HCT116 (cell line): ENCODE measurements at regions not wholly inside any gene's neighbourhood (a gene's known extent, or its start where the extent isn't known, plus 50 kb on each side); places are given as distances from the start of the nearest gene placed in this dataset.

Experiments
- ATAC-seq: fragments of 200-7000 bp; cut with Tn5 transposase; 2 replicates; pipeline ENCODE4 v1.9.1; 2020; ENCODE audit warnings: mild to moderate bottlenecking, moderate library complexity
- BruUV-seq: library from RNA; stranded (reverse); fragments of 400-500 nt; replicated peaks from 2 replicates; lab custom pipeline; 2021; lab: Mats Ljungman, UMichigan
- CTCF ChIA-PET: fragments of 300-600 bp; sonication (Branson Sonifier 250); formaldehyde crosslinking; loops from one replicate; lab custom pipeline; 2021; ENCODE audit warnings: antibody characterized with exemption; lab: Charles Lee
- POLR2A ChIA-PET: fragments of 300-600, 350-600 bp; sonication (Branson Sonifier 250); formaldehyde crosslinking; loops from one replicate; lab custom pipeline; 2021; ENCODE audit warnings: antibody characterized with exemption; lab: Charles Lee
- RAD21 ChIA-PET, 2 experiments: fragments of 300-600 bp; sonication (Branson Sonifier 250); formaldehyde crosslinking; loops; one replicate each; lab custom pipeline; 2023; ENCODE audit warnings: low total read pairs in 2 of 2; ENCODE audit not compliant: uncharacterized antibody in 2 of 2, unreplicated experiment in 2 of 2, low non-redundant PET in 1 of 2; lab: Charles Lee
- DNase-seq: peaks from one replicate; pipeline ENCODE4 v3.0.0-alpha.2; 2010; ENCODE audit warnings: low read depth, low spot score
- H2AFZ ChIP-seq: fragments of 200-600 bp; shearing (Covaris generic), sonication (generic); 2 replicates; pipeline ENCODE4 v1.6.1; 2017; ENCODE audit warnings: low read depth, mixed run types, mixed read lengths, antibody characterized with exemption, low read length; ENCODE audit not compliant: poor library complexity, severe bottlenecking
- H3K27ac ChIP-seq: 2 replicates; pipeline ENCODE4 v1.5.1; 2012; ENCODE audit warnings: low read depth, low read length
- H3K27me3 ChIP-seq: fragments of 200-600 bp; sonication (generic); 2 replicates; pipeline ENCODE4 v1.6.1; 2016; ENCODE audit warnings: mixed run types, low read length, mixed read lengths; ENCODE audit not compliant: insufficient read depth
- H3K36me3 ChIP-seq, 2 experiments: fragments of 200-500 bp in 1 of 2; fragments of 200-600 bp in 1 of 2; sonication (Bioruptor generic) in 1 of 2; sonication (generic) in 1 of 2; 2 replicates each; pipeline versions ENCODE4 v1.5.1 to v1.6.1; 2014 to 2016; ENCODE audit warnings: low read length in 2 of 2, inconsistent platforms in 1 of 2, mixed read lengths in 1 of 2, mixed run types in 1 of 2; ENCODE audit not compliant: insufficient read depth in 2 of 2, control insufficient read depth in 1 of 2
- H3K4me1 ChIP-seq, 2 experiments: fragments of 200-600 bp in 1 of 2; sonication (generic) in 1 of 2; 2 replicates each; pipeline versions ENCODE4 v1.5.1 to v1.6.1; 2012 to 2017; ENCODE audit warnings: low read length in 2 of 2, inconsistent platforms in 1 of 2, mild to moderate bottlenecking in 1 of 2, mixed read lengths in 1 of 2, mixed run types in 1 of 2, moderate library complexity in 1 of 2; ENCODE audit not compliant: insufficient read depth in 2 of 2, control insufficient read depth in 1 of 2
- H3K4me2 ChIP-seq: fragments of 200-600 bp; sonication (generic); 2 replicates; pipeline ENCODE4 v1.6.1; 2017; ENCODE audit warnings: mixed run types, low read length, mixed read lengths
- H3K4me3 ChIP-seq, 2 experiments: fragments of 200-600 bp in 1 of 2; sonication (generic) in 1 of 2; replicated peaks in 1 of 2; 2 replicates each; pipeline ENCODE4 v1.5.1; 2011 to 2016; ENCODE audit warnings: low read length in 2 of 2, control low read depth in 1 of 2, low read depth in 1 of 2, mild to moderate bottlenecking in 1 of 2, mixed read lengths in 1 of 2, mixed run types in 1 of 2
- H3K79me2 ChIP-seq: fragments of 200-600 bp; sonication (generic); 2 replicates; pipeline ENCODE4 v1.6.1; 2017; ENCODE audit warnings: mild to moderate bottlenecking, mixed run types, low read length, moderate library complexity, mixed read lengths; ENCODE audit not compliant: insufficient read depth
- H3K9ac ChIP-seq: fragments of 200-600 bp; sonication (generic); 2 replicates; pipeline ENCODE4 v1.6.1; 2016; ENCODE audit warnings: low read length, mixed read lengths
- H3K9me2 ChIP-seq: fragments of 200-600 bp; sonication (generic), shearing (Covaris generic); 2 replicates; pipeline ENCODE4 v1.6.1; 2017; ENCODE audit warnings: mixed run types, mild to moderate bottlenecking, moderate library complexity; ENCODE audit not compliant: insufficient read depth
- H3K9me3 ChIP-seq, 2 experiments: fragments of 200-500 bp in 1 of 2; fragments of 200-600 bp in 1 of 2; sonication (Bioruptor generic) in 1 of 2; sonication (generic) in 1 of 2; 2 replicates each; pipeline ENCODE4 v1.6.1; 2014 to 2017; ENCODE audit warnings: low read length in 2 of 2, mixed read lengths in 2 of 2, inconsistent platforms in 1 of 2, low read depth in 1 of 2, mild to moderate bottlenecking in 1 of 2, mixed run types in 1 of 2, moderate library complexity in 1 of 2; ENCODE audit not compliant: control insufficient read depth in 1 of 2, insufficient read depth in 1 of 2
- H4K20me1 ChIP-seq: fragments of 200-600 bp; sonication (generic), shearing (Covaris generic); 2 replicates; pipeline ENCODE4 v1.6.1; 2017; ENCODE audit warnings: mixed run types, mild to moderate bottlenecking, moderate library complexity; ENCODE audit not compliant: insufficient read depth
- CBX3 ChIP-seq: IDR thresholded peaks from 2 replicates; pipeline ENCODE4 v1.6.1; 2012; ENCODE audit warnings: low read depth
- EGR1 ChIP-seq: IDR thresholded peaks from 2 replicates; pipeline ENCODE4 v1.6.1; 2012; ENCODE audit warnings: low read depth
- ELF1 ChIP-seq: IDR thresholded peaks from 2 replicates; pipeline ENCODE4 v1.6.1; 2012; ENCODE audit warnings: low read depth, borderline replicate concordance
- EZH2 ChIP-seq: fragments of 200-600 bp; sonication (generic); IDR thresholded peaks from 2 replicates; pipeline ENCODE4 v1.6.1; 2017; ENCODE audit warnings: antibody characterized with exemption, mixed run types
- EZH2phosphoT487 ChIP-seq: fragments of 200-600 bp; IDR thresholded peaks from 2 replicates; pipeline ENCODE4 v1.6.1; 2018; ENCODE audit warnings: antibody characterized with exemption, borderline replicate concordance
- FOSL1 ChIP-seq: IDR thresholded peaks from 2 replicates; pipeline ENCODE4 v1.6.1; 2012; ENCODE audit warnings: low read depth
- POLR2A ChIP-seq: IDR thresholded peaks from 2 replicates; pipeline ENCODE4 v1.7.0; 2011; ENCODE audit warnings: borderline replicate concordance; ENCODE audit not compliant: insufficient read depth, insufficient read length; ENCODE audit errors: extremely low read depth
- RAD21 ChIP-seq: IDR thresholded peaks from 2 replicates; pipeline ENCODE4 v1.6.1; 2012; ENCODE audit warnings: low read depth, mild to moderate bottlenecking
- SIN3A ChIP-seq: IDR thresholded peaks from 2 replicates; pipeline ENCODE4 v1.6.1; 2012; ENCODE audit warnings: low read depth
- TCF7L2 ChIP-seq: IDR thresholded peaks from 2 replicates; pipeline ENCODE4 v1.7.0; 2011; ENCODE audit warnings: borderline replicate concordance, inconsistent platforms; ENCODE audit not compliant: insufficient read depth, insufficient read length; ENCODE audit errors: extremely low read depth
- YY1 ChIP-seq: IDR thresholded peaks from 2 replicates; pipeline ENCODE4 v1.6.1; 2011; ENCODE audit warnings: low read length, low read depth, moderate library complexity, mild to moderate bottlenecking; ENCODE audit not compliant: insufficient replicate concordance; ENCODE audit errors: extremely low read depth
- ZNF274 ChIP-seq: fragments of 200-500 bp; sonication (Bioruptor generic); IDR thresholded peaks from 2 replicates; pipeline ENCODE4 v1.6.1; 2014; ENCODE audit warnings: mild to moderate bottlenecking, low read depth, low read length, inconsistent platforms
- intact Hi-C: fragments of 100-400 bp; cut with micrococcal nuclease; formaldehyde crosslinking; loops from 2 replicates; pipeline ENCODE4 v1.10.0; 2022
- TF ChIP-seq, protein P1 (sequence below), 3 experiments: fragments of 200-600 bp in 1 of 3; sonication (generic) in 1 of 3; IDR thresholded peaks in 2 of 3; conservative IDR thresholded peaks in 1 of 3; 2 replicates each; pipeline ENCODE4 v1.5.1; 2012 to 2017; ENCODE audit warnings: low read depth in 2 of 3, low read length in 2 of 3, antibody characterized with exemption in 1 of 3, borderline replicate concordance in 1 of 3, control low read depth in 1 of 3, mild to moderate bottlenecking in 1 of 3, mixed read lengths in 1 of 3, mixed run types in 1 of 3, moderate library complexity in 1 of 3; ENCODE audit not compliant: insufficient read depth in 1 of 3

- no peak for ATAC-seq
- H3K27me3 ChIP-seq: no peaks in the 10 kb centered on the region
- intact Hi-C loops: no loop called here
- no peak overlapping the region for H3K4me3 ChIP-seq
- no peak for TF ChIP-seq YY1
- TF ChIP-seq TCF7L2: no peak
- no peak for TF ChIP-seq SIN3A
- TF ChIP-seq POLR2A: no peak
- TF ChIP-seq CBX3: no peak
- no peak for TF ChIP-seq EZH2phosphoT487
- TF ChIP-seq EGR1: no peak
- no peak for TF ChIP-seq ELF1
- TF ChIP-seq EZH2: no peak
- no peak for TF ChIP-seq RAD21
- no peak for TF ChIP-seq ZNF274
- H3K9me3 ChIP-seq: no peaks in the 10 kb centered on the region
- no peak overlapping the region for H3K4me2 ChIP-seq
- no peaks in the 10 kb centered on the region for H3K9me2 ChIP-seq
- POLR2A ChIA-PET: no interaction called here
- CTCF ChIA-PET: no interaction called here
- H3K9ac ChIP-seq: no peak overlapping the region
- no TSS peak for BruUV-seq
- RAD21 ChIA-PET: no interaction called here
- no peaks in the 10 kb centered on the region for H3K79me2 ChIP-seq
- H3K36me3 ChIP-seq: no peaks in the 10 kb centered on the region
- no peaks in the 10 kb centered on the region for H4K20me1 ChIP-seq
- H2AFZ ChIP-seq: no peak overlapping the region
- no peaks in the 10 kb centered on the region for H3K4me1 ChIP-seq
- DNase-seq: no peak
- no peak overlapping the region for H3K27ac ChIP-seq
Measured at GRCh38 chr7:83306502-83306901, 143.8 kb upstream of the PCLO start.

- CTCF ChIA-PET: no interaction called here
- H3K4me3 ChIP-seq: no peak overlapping the region
- TF ChIP-seq FOSL1: no peak
- no peak for TF ChIP-seq SIN3A
- no peak for TF ChIP-seq ELF1
- TF ChIP-seq, protein P1, sequence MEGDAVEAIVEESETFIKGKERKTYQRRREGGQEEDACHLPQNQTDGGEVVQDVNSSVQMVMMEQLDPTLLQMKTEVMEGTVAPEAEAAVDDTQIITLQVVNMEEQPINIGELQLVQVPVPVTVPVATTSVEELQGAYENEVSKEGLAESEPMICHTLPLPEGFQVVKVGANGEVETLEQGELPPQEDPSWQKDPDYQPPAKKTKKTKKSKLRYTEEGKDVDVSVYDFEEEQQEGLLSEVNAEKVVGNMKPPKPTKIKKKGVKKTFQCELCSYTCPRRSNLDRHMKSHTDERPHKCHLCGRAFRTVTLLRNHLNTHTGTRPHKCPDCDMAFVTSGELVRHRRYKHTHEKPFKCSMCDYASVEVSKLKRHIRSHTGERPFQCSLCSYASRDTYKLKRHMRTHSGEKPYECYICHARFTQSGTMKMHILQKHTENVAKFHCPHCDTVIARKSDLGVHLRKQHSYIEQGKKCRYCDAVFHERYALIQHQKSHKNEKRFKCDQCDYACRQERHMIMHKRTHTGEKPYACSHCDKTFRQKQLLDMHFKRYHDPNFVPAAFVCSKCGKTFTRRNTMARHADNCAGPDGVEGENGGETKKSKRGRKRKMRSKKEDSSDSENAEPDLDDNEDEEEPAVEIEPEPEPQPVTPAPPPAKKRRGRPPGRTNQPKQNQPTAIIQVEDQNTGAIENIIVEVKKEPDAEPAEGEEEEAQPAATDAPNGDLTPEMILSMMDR (IDR thresholded peaks at IDR 0.05 in 2 of 3, conservative IDR thresholded peaks at IDR 0.05 in 1 of 3; ENCODE audit: borderline replicate concordance in 1 of 3, insufficient read depth in 1 of 3, low read depth in 2 of 3, low read length in 2 of 3): no peak
- H3K4me2 ChIP-seq: no peak overlapping the region
- ATAC-seq: no peak
- DNase-seq: no peak
- no peaks in the 10 kb centered on the region for H3K9me2 ChIP-seq
- no peak overlapping the region for H3K27ac ChIP-seq
- H3K4me1 ChIP-seq: no peaks in the 10 kb centered on the region
- H2AFZ ChIP-seq: no peak overlapping the region
- H3K9ac ChIP-seq: no peak overlapping the region
- no peaks in the 10 kb centered on the region for H4K20me1 ChIP-seq
- no peaks in the 10 kb centered on the region for H3K9me3 ChIP-seq
- no peaks in the 10 kb centered on the region for H3K79me2 ChIP-seq
- H3K27me3 ChIP-seq: no peaks in the 10 kb centered on the region
- H3K36me3 ChIP-seq: no peaks in the 10 kb centered on the region
- RAD21 ChIA-PET: no interaction called here
- BruUV-seq: no TSS peak
- POLR2A ChIA-PET: no interaction called here
- intact Hi-C loops: no loop called here
Measured at GRCh38 chr7:83305027-83305426, 142.3 kb upstream of the PCLO start.
